Activated T-helper 1 cell treated with anti-CD3 and anti-CD28 coated beads, Interleukin-2, amount 50 U/mL, for 16 hours (primary cell): ENCODE measurements at regions not wholly inside any gene's neighbourhood (a gene's known extent, or its start where the extent isn't known, plus 50 kb on each side); places are given as distances from the start of the nearest gene placed in this dataset.
"Not testable (repeated sequence)": the region's sequence is repeated elsewhere in the genome, so short reads cannot be mapped to it uniquely, and the experiment has no call there.

Source experiments
- DNase-seq, 2 donors: peaks; one replicate each; pipeline ENCODE4 v3.0.0-alpha.2; 2020; ENCODE audit warnings: low read depth in 1 of 2, low spot score in 1 of 2

GRCh38 chr15:24835301-24835700 is 119.5 kb upstream of the SNRPN start:
- no peak for DNase-seq

GRCh38 chr15:24848050-24848449 is 106.7 kb upstream of the SNRPN start:
- DNase-seq = no peak

GRCh38 chr15:24856397-24857390 is 98.1 kb upstream of the SNRPN start:
- DNase-seq = no peak

GRCh38 chr15:24857763-24858162 is 97.0 kb upstream of the SNRPN start:
- DNase-seq = no peak

- DNase-seq = not testable (repeated sequence)
Observed at GRCh38 chr15:24858183-24858582, 96.6 kb upstream of the SNRPN start.

- no peak for DNase-seq
Observed at GRCh38 chr15:24858737-24859601, 95.8 kb upstream of the SNRPN start.

- DNase-seq = no peak
Observed at GRCh38 chr15:24861014-24861690, 93.6 kb upstream of the SNRPN start.

GRCh38 chr15:24862726-24863521 is 91.9 kb upstream of the SNRPN start:
- no peak for DNase-seq

- DNase-seq = no peak
Observed at GRCh38 chr15:24865303-24865702, 89.5 kb upstream of the SNRPN start.

- no peak for DNase-seq
Observed at GRCh38 chr15:24877174-24877573, 77.6 kb upstream of the SNRPN start.

GRCh38 chr15:24878153-24878552 is 76.6 kb upstream of the SNRPN start:
- DNase-seq = no peak

- no peak for DNase-seq
Observed at GRCh38 chr15:24879492-24879891, 75.3 kb upstream of the SNRPN start.

- DNase-seq = no peak
Observed at GRCh38 chr15:24880663-24881062, 74.1 kb upstream of the SNRPN start.

- DNase-seq = no peak
Observed at GRCh38 chr15:24886538-24886937, 68.2 kb upstream of the SNRPN start.

GRCh38 chr15:24898715-24899272 is 56.0 kb upstream of the SNRPN start:
- DNase-seq = no peak

GRCh38 chr15:24899367-24899766 is 55.4 kb upstream of the SNRPN start:
- DNase-seq = no peak

GRCh38 chr15:24899795-24900194 is 55.0 kb upstream of the SNRPN start:
- DNase-seq = no peak

- no peak for DNase-seq
Observed at GRCh38 chr15:24901409-24901808, 53.4 kb upstream of the SNRPN start.
